ENCODE measurements at regions not wholly inside any gene's neighbourhood (a gene's known extent, or its start where the extent isn't known, plus 50 kb on each side); places are given as distances from the start of the nearest gene placed in this dataset.

GRCh38 chr6:9659848-9660247, 755.0 kb downstream of the TFAP2A start:
- Histone ChIP-seq H3K27me3 (replicated peaks in 1 of 7) (no peaks in the 10 kb centered on the region), H3K36me3 (no peaks in the 10 kb centered on the region), H3K4me3 (no peak overlapping the region), H3K9me3 (no peaks in the 10 kb centered on the region), H3K27ac (no peak overlapping the region), H3K4me1 (no peaks in the 10 kb centered on the region)
- no peak for DNase-seq
- 68 to 91% (median 82%) methylated on average over 4 of the region's 4 CpGs for WGBS, 5 donors
- intact Hi-C loops (cut with DNase I; ENCODE audit: low total_unique reads) = no loop called here
- TF ChIP-seq CTCF (IDR thresholded peaks at IDR 0.05 in 8 of 11, conservative IDR thresholded peaks at IDR 0.05 in 3 of 11) = no peak

GRCh38 chr6:9657994-9658393, 756.9 kb downstream of the TFAP2A start:
- Histone ChIP-seq H3K9me3 (peaks cover 0 to 4% (median 1%) of the 10 kb centered on the region in 8 donors), H3K4me1 (no peaks in the 10 kb centered on the region), H3K36me3 (no peaks in the 10 kb centered on the region), H3K4me3 (no peak overlapping the region), H3K27me3 (replicated peaks in 1 of 7) (no peaks in the 10 kb centered on the region), H3K27ac (no peak overlapping the region)
- intact Hi-C loops (cut with DNase I; ENCODE audit: low total_unique reads) = no loop called here
- TF ChIP-seq POLR2AphosphoS5 (IDR thresholded peaks at IDR 0.05) (no peak), CTCF (IDR thresholded peaks at IDR 0.05 in 8 of 11, conservative IDR thresholded peaks at IDR 0.05 in 3 of 11) (no peak), POLR2A (IDR thresholded peaks at IDR 0.05) (no peak)
- WGBS, 5 donors = 92 to 100% (median 96%) methylated on average over 1 of the region's 1 CpG
- no peak for DNase-seq

GRCh38 chr6:9647599-9647998, 767.3 kb downstream of the TFAP2A start:
- WGBS, 5 donors = 30 to 56% (median 42%) methylated on average over 1 of the region's 1 CpG
- H3K36me3 ChIP-seq = no peaks in the 10 kb centered on the region
- no peaks in the 10 kb centered on the region for H3K27me3 ChIP-seq (replicated peaks in 1 of 7)
- intact Hi-C loops (cut with DNase I; ENCODE audit: low total_unique reads) = no loop called here
- no peak for DNase-seq
- TF ChIP-seq POLR2A (IDR thresholded peaks at IDR 0.05) = no peak
- no peak for TF ChIP-seq POLR2AphosphoS5 (IDR thresholded peaks at IDR 0.05)
- TF ChIP-seq CTCF (IDR thresholded peaks at IDR 0.05 in 8 of 11, conservative IDR thresholded peaks at IDR 0.05 in 3 of 11) = no peak
- H3K27ac ChIP-seq = no peak overlapping the region
- H3K4me3 ChIP-seq = no peak overlapping the region
- H3K4me1 ChIP-seq = no peaks in the 10 kb centered on the region
- H3K9me3 ChIP-seq = peaks cover 0 to 11% (median 0%) of the 10 kb centered on the region in 8 donors

- no peak for DNase-seq
- Histone ChIP-seq H3K27ac (peak overlapping the region in 1 of 8 donors; percentile 2), H3K4me3 (no peak overlapping the region), H3K36me3 (no peaks in the 10 kb centered on the region), H3K4me1 (no peaks in the 10 kb centered on the region), H3K9me3 (peaks cover 0 to 9% (median 0%) of the 10 kb centered on the region in 8 donors), H3K27me3 (replicated peaks in 1 of 7) (no peaks in the 10 kb centered on the region)
- TF ChIP-seq POLR2AphosphoS5 (IDR thresholded peaks at IDR 0.05) (no peak), POLR2A (IDR thresholded peaks at IDR 0.05) (no peak), CTCF (IDR thresholded peaks at IDR 0.05 in 8 of 11, conservative IDR thresholded peaks at IDR 0.05 in 3 of 11) (no peak)
- intact Hi-C loops (cut with DNase I; ENCODE audit: low total_unique reads) = no loop called here
Measured at GRCh38 chr6:9647071-9647445, 767.8 kb downstream of the TFAP2A start.

All from spleen (tissue), 11 donors.